ENCODE measurements at regions not wholly inside any gene's neighbourhood (a gene's known extent, or its start where the extent isn't known, plus 50 kb on each side); places are given as distances from the start of the nearest gene placed in this dataset.

DNA sequence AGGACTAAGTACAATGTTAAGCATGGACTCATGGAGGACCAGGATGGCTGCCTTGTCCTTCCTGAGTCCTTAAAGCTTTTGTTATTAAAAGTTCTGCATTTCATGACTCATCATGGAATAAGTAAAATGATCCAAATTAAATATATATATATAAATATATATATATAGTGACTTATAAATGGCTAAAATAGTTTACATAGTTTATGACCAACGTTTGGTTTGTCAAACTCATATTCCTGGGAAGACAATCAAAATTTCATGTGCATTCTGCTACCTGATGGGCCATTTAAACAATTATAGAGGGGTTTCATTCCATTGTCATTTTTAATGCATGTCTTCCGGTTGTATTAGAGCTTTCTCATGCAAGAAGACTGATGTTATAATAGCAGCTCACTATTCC lies 1190.7 kb downstream of the FSCB start:
- no peak for TF ChIP-seq CTCF (IDR thresholded peaks at IDR 0.05)
- ATAC-seq (ENCODE audit: insufficient number of reproducible peaks, low FRiP score, low read depth) (no peak), DNase-seq (ENCODE audit: low spot score) (no peak)
- Histone ChIP-seq H3K36me3 (no peaks in the 10 kb centered on the region), H3K4me1 (ENCODE audit: control insufficient read depth in 1 of 2, low read depth in 2 of 2) (no peaks in the 10 kb centered on the region), H3K27me3 (replicated peaks; ENCODE audit: insufficient read depth) (no peaks in the 10 kb centered on the region), H3K4me3 (no peak overlapping the region), H3K9me3 (no peaks in the 10 kb centered on the region), H3K27ac (no peak overlapping the region)

DNA sequence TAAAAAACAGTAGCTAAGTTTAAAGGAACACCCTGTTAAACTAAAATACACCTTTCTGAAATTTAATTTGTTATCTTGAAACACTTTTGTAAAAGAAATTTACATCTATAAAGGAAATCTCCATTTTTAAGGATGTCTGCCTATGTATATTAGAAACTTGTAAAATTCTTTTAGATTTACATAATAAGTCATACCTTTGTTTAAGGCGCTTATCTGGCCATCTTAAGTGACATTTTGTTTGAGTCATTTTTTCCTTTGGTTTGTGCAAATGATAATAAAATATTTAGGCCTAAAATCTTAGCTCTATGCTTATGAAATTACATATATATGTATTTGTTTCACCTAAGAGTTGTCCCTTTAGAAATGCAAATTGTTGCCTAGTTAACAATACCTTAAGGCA lies 1193.4 kb downstream of the FSCB start:
- Histone ChIP-seq H3K9me3 (no peaks in the 10 kb centered on the region), H3K27me3 (replicated peaks; ENCODE audit: insufficient read depth) (no peaks in the 10 kb centered on the region), H3K36me3 (no peaks in the 10 kb centered on the region), H3K27ac (no peak overlapping the region), H3K4me1 (ENCODE audit: control insufficient read depth in 1 of 2, low read depth in 2 of 2) (no peaks in the 10 kb centered on the region), H3K4me3 (no peak overlapping the region)
- ATAC-seq (ENCODE audit: insufficient number of reproducible peaks, low FRiP score, low read depth) (no peak), DNase-seq (ENCODE audit: low spot score) (no peak)
- TF ChIP-seq CTCF (IDR thresholded peaks at IDR 0.05) = no peak

DNA sequence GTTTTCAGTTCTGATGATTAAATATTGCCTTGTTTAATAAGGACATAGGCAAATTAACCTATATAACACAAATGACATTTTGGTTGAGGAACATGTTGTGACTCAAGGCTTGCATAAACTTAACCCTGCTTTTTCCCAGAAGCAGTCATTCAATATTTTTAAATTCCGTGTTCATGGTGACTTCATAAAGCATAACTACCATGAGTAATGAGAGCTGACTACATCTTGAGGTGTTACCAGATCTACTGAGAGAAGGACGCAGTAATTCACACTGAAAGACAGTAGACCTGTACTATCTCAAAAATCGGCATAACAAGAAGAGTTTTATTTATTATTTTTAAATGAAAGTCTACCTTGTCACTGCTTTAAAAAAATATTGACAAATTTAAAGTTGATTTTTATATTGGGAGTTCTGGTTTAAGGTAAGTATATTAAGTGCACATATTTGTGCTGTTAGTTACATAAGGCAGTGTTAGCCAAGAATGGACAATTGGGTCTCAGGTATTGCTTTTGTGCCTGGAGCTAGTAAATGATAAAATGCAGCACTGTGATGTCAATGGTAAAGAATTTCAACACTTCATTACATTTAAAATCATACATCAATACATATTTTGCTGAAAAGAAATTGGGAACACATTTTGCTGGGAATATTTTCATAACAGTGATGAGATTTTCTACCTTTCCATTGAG lies 1198.5 kb downstream of the FSCB start:
- Histone ChIP-seq H3K4me1 (ENCODE audit: control insufficient read depth in 1 of 2, low read depth in 2 of 2) (no peaks in the 10 kb centered on the region), H3K27me3 (replicated peaks; ENCODE audit: insufficient read depth) (no peaks in the 10 kb centered on the region), H3K27ac (no peak overlapping the region), H3K36me3 (no peaks in the 10 kb centered on the region), H3K9me3 (no peaks in the 10 kb centered on the region), H3K4me3 (no peak overlapping the region)
- no peak for TF ChIP-seq CTCF (IDR thresholded peaks at IDR 0.05)
- DNase-seq (ENCODE audit: low spot score) (no peak), ATAC-seq (ENCODE audit: insufficient number of reproducible peaks, low FRiP score, low read depth) (no peak)

- DNase-seq (ENCODE audit: low spot score) = no peak
- Histone ChIP-seq H3K4me3 (no peak overlapping the region), H3K36me3 (no peaks in the 10 kb centered on the region), H3K27ac (no peak overlapping the region), H3K27me3 (replicated peaks; ENCODE audit: insufficient read depth) (no peaks in the 10 kb centered on the region), H3K9me3 (no peaks in the 10 kb centered on the region), H3K4me1 (ENCODE audit: control insufficient read depth in 1 of 2, low read depth in 2 of 2) (no peaks in the 10 kb centered on the region)
- ATAC-seq (ENCODE audit: insufficient number of reproducible peaks, low FRiP score, low read depth) = no peak
- no peak for TF ChIP-seq CTCF (IDR thresholded peaks at IDR 0.05)
Observed at GRCh38 chr14:43307836-43308235, 1199.2 kb downstream of the FSCB start.

DNA sequence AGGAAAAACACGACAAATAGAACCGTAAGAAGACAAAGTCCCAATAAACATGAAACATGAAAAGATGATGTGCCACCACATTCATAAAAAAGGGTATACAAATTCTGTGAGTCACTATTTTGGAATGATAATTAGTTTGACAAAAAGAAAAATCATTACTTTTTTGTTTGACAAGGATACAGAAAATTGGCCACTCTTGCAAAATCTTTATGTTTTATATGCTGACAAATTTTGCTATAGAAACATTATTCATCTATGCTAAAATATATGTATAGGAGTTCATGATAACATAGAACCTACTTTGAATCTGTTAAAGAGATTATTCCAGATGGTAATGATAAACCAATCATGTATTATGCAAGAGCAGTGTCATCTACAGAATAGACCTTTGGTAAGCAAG lies 1201.0 kb downstream of the FSCB start:
- no peak for TF ChIP-seq CTCF (IDR thresholded peaks at IDR 0.05)
- Histone ChIP-seq H3K4me3 (no peak overlapping the region), H3K27ac (no peak overlapping the region), H3K9me3 (no peaks in the 10 kb centered on the region), H3K27me3 (replicated peaks; ENCODE audit: insufficient read depth) (no peaks in the 10 kb centered on the region), H3K36me3 (no peaks in the 10 kb centered on the region), H3K4me1 (ENCODE audit: control insufficient read depth in 1 of 2, low read depth in 2 of 2) (no peaks in the 10 kb centered on the region)
- ATAC-seq (ENCODE audit: insufficient number of reproducible peaks, low FRiP score, low read depth) = no peak
- no peak for DNase-seq (ENCODE audit: low spot score)

All from thoracic aorta (tissue), 2 donors.